ENCODE measurements at regions not wholly inside any gene's neighbourhood (a gene's known extent, or its start where the extent isn't known, plus 50 kb on each side); places are given as distances from the start of the nearest gene placed in this dataset.
A peak's percentile ranks its signal among the peaks of the same experiment; 100 is the strongest.

- DNase-seq: no peak
- intact Hi-C loops (cut with DNase I): no loop called here
- Histone ChIP-seq H3K27ac (no peak overlapping the region), H3K27me3 (no peaks in the 10 kb centered on the region), H3K9me3 (no peaks in the 10 kb centered on the region), H3K4me3 (no peak overlapping the region), H3K36me3 (no peaks in the 10 kb centered on the region), H3K4me1 (no peaks in the 10 kb centered on the region)
- WGBS, 2 donors: 68 to 73% methylated on average over 3 of the region's 3 CpGs
- peak in 1 of 4 donors; percentile 18 for TF ChIP-seq POLR2AphosphoS5 (IDR thresholded peaks at IDR 0.05)
- TF ChIP-seq EP300 (IDR thresholded peaks at IDR 0.05): no peak
- no peak for TF ChIP-seq POLR2A (IDR thresholded peaks at IDR 0.05)
- TF ChIP-seq, protein P1, sequence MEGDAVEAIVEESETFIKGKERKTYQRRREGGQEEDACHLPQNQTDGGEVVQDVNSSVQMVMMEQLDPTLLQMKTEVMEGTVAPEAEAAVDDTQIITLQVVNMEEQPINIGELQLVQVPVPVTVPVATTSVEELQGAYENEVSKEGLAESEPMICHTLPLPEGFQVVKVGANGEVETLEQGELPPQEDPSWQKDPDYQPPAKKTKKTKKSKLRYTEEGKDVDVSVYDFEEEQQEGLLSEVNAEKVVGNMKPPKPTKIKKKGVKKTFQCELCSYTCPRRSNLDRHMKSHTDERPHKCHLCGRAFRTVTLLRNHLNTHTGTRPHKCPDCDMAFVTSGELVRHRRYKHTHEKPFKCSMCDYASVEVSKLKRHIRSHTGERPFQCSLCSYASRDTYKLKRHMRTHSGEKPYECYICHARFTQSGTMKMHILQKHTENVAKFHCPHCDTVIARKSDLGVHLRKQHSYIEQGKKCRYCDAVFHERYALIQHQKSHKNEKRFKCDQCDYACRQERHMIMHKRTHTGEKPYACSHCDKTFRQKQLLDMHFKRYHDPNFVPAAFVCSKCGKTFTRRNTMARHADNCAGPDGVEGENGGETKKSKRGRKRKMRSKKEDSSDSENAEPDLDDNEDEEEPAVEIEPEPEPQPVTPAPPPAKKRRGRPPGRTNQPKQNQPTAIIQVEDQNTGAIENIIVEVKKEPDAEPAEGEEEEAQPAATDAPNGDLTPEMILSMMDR (IDR thresholded peaks at IDR 0.05): no peak
Measured at GRCh38 chr2:187124529-187124928, 275.6 kb upstream of the ZSWIM2 start.

DNA sequence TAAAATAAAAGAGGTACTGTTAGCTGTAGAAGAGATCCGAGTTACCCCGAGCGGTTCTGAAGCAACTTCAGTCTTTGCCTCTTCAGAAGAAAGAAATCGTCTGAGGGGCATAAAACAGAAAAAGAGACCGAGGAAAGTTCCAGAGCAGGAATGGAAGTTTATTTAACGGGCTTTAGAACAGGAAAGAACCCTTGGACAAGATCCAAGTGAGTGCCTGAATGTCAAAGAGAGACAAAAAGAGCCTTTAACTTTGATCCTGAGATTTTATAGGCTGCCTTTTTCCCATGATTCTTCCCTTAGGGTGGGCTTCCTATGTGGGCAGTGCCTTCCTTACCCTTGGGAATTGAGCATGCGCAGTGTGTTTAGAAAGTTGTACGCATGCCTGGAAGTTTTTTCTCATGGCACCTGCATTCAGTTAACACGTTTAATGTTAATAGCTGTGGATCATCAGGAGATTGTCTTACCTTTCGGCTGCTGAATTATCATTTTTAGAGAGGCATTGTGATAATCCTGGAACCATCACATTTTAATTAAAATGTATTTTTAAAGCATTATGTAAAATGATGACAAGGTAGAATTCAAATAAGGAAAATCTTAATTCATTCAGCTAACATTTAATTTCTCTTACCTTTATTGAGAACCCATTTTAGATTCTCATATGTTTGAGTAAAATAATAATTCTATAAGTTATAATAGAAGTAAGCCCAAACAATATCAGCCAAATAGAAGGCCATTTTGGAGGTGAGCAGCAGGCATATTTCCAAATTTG, 269.5 kb upstream of the ZSWIM2 start:
- H3K9me3 ChIP-seq: no peaks in the 10 kb centered on the region
- DNase-seq: no peak
- intact Hi-C loops (cut with DNase I): no loop called here
- H3K27ac ChIP-seq: no peak overlapping the region
- no peaks in the 10 kb centered on the region for H3K4me1 ChIP-seq
- H3K4me3 ChIP-seq: no peak overlapping the region
- H3K36me3 ChIP-seq: no peaks in the 10 kb centered on the region
- no peaks in the 10 kb centered on the region for H3K27me3 ChIP-seq
- TF ChIP-seq POLR2A (IDR thresholded peaks at IDR 0.05) (no peak), POLR2AphosphoS5 (IDR thresholded peaks at IDR 0.05) (no peak), EP300 (IDR thresholded peaks at IDR 0.05) (no peak)
- TF ChIP-seq, protein P1 (IDR thresholded peaks at IDR 0.05): no peak
- 73 to 80% methylated on average over 10 of the region's 10 CpGs for WGBS, 2 donors

- Histone ChIP-seq H3K4me1 (no peaks in the 10 kb centered on the region), H3K27me3 (no peaks in the 10 kb centered on the region), H3K4me3 (no peak overlapping the region), H3K36me3 (no peaks in the 10 kb centered on the region), H3K27ac (no peak overlapping the region), H3K9me3 (no peaks in the 10 kb centered on the region)
- no peak for DNase-seq
- intact Hi-C loops (cut with DNase I): no loop called here
- 75 to 78% methylated on average over 1 of the region's 1 CpG for WGBS, 2 donors
- TF ChIP-seq EP300 (IDR thresholded peaks at IDR 0.05): no peak
- TF ChIP-seq POLR2AphosphoS5 (IDR thresholded peaks at IDR 0.05): no peak
- TF ChIP-seq, protein P1 (IDR thresholded peaks at IDR 0.05): no peak
- no peak for TF ChIP-seq POLR2A (IDR thresholded peaks at IDR 0.05)
Measured at GRCh38 chr2:187117483-187117882, 268.5 kb upstream of the ZSWIM2 start.

DNA sequence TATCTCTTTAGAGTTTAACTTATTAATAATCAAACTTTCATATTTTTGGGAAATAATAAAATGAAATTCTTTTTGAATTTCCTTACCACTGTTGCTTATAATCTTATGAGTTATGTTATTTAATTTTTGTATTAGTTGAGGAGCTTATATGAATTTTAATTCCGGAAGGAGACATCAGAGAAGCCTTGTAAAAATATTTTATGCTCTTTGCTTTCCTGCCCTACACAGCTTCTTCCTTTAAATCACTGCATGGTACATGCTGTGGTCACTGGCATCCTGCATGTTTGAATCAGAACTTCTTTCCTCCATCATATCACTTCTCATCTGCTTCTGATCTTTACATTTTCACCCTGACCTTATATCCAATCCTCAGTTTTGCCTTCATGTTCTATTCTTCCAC, 266.7 kb upstream of the ZSWIM2 start:
- WGBS, 2 donors: 72 to 90% methylated on average over 1 of the region's 1 CpG
- no peak for TF ChIP-seq POLR2AphosphoS5 (IDR thresholded peaks at IDR 0.05)
- TF ChIP-seq, protein P1 (IDR thresholded peaks at IDR 0.05): no peak
- TF ChIP-seq POLR2A (IDR thresholded peaks at IDR 0.05): no peak
- no peak for TF ChIP-seq EP300 (IDR thresholded peaks at IDR 0.05)
- no peaks in the 10 kb centered on the region for H3K4me1 ChIP-seq

DNA sequence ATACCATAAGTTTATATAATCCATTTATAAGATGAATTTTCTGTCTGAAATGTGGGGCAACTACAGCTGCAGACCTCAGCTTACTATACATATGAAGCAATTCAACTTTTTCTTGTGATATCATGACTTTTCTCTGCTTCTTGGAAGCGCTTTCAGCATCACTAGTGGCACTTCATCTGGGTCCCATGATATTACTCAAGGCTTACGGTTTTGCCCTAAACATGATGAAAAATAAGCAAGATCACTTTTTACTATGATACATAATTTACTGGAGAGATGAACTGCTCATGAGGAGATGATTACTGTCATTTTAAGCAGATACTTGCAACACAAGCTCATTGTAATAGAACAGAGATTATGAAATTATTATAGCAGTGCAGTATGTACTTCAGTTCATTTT, 258.0 kb upstream of the ZSWIM2 start:
- no peak overlapping the region for H3K27ac ChIP-seq
- WGBS, 2 donors: 85% methylated on average over 2 of the region's 2 CpGs
- no peaks in the 10 kb centered on the region for H3K27me3 ChIP-seq
- no peak overlapping the region for H3K4me3 ChIP-seq
- H3K4me1 ChIP-seq: no peaks in the 10 kb centered on the region
- no peaks in the 10 kb centered on the region for H3K9me3 ChIP-seq
- TF ChIP-seq EP300 (IDR thresholded peaks at IDR 0.05) (no peak), POLR2A (IDR thresholded peaks at IDR 0.05) (no peak), POLR2AphosphoS5 (IDR thresholded peaks at IDR 0.05) (no peak)
- TF ChIP-seq, protein P1 (IDR thresholded peaks at IDR 0.05): no peak
- H3K36me3 ChIP-seq: no peaks in the 10 kb centered on the region
- intact Hi-C loops (cut with DNase I): no loop called here
- DNase-seq: no peak

More for the DNA sequence above, 266.7 kb upstream of the ZSWIM2 start:
- no peaks in the 10 kb centered on the region for H3K36me3 ChIP-seq
- no peak overlapping the region for H3K4me3 ChIP-seq
- H3K27ac ChIP-seq: no peak overlapping the region
- intact Hi-C loops (cut with DNase I): no loop called here
- no peaks in the 10 kb centered on the region for H3K9me3 ChIP-seq
- H3K27me3 ChIP-seq: no peaks in the 10 kb centered on the region
- no peak for DNase-seq

Measured in sigmoid colon (tissue), 6 donors.